ENCODE measurements at regions not wholly inside any gene's neighbourhood (a gene's known extent, or its start where the extent isn't known, plus 50 kb on each side); places are given as distances from the start of the nearest gene placed in this dataset.

DNA sequence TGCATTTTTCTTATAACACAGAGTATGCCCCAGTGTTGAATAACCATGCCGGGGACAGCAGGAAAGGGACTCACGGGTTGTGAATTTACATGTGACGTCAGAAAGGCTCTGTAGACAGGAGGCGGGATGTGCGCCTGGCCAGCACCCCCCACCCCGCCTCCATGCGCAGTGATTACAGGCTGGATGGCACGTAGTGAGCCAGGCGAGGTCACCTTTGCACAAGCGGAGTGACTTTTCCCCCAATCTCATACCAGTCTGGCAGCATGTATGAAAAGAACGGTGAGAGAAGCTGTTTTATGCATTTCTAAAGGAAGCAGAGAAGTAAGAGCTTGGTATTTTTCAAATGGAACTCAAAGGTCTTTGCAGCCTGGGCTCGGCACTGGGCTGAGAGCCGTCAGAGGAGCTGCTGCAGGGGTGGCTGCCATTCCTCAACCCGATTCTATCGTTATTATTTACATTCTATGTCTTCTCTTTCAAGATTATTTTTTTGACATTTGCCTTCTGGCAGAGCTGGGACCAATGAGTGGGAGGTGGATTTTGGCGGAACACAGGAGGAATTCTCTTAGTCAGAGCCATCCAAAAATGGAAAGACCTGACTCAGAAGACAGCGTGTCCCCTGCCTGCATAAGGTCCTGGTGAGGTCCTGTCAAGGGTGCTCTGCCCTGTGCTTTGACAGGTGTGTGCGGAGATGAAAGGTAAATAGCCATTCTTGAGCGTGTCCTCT lies 115.6 kb upstream of the SLC45A1 start:
- TF ChIP-seq, protein P1, sequence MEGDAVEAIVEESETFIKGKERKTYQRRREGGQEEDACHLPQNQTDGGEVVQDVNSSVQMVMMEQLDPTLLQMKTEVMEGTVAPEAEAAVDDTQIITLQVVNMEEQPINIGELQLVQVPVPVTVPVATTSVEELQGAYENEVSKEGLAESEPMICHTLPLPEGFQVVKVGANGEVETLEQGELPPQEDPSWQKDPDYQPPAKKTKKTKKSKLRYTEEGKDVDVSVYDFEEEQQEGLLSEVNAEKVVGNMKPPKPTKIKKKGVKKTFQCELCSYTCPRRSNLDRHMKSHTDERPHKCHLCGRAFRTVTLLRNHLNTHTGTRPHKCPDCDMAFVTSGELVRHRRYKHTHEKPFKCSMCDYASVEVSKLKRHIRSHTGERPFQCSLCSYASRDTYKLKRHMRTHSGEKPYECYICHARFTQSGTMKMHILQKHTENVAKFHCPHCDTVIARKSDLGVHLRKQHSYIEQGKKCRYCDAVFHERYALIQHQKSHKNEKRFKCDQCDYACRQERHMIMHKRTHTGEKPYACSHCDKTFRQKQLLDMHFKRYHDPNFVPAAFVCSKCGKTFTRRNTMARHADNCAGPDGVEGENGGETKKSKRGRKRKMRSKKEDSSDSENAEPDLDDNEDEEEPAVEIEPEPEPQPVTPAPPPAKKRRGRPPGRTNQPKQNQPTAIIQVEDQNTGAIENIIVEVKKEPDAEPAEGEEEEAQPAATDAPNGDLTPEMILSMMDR (IDR thresholded peaks at IDR 0.05): no peak
- Mint-ChIP-seq H3K4me3 (no peak overlapping the region), H3K4me1 (peaks cover 74% of the 10 kb centered on the region), H3K27me3 (ENCODE audit: low read depth, poor library complexity) (no peaks in the 10 kb centered on the region), H3K9me3 (no peaks in the 10 kb centered on the region), H3K36me3 (ENCODE audit: low read depth) (no peaks in the 10 kb centered on the region), H3K27ac (peak overlapping the region; percentile 25)
- DNase-seq: peak; percentile 23

DNA sequence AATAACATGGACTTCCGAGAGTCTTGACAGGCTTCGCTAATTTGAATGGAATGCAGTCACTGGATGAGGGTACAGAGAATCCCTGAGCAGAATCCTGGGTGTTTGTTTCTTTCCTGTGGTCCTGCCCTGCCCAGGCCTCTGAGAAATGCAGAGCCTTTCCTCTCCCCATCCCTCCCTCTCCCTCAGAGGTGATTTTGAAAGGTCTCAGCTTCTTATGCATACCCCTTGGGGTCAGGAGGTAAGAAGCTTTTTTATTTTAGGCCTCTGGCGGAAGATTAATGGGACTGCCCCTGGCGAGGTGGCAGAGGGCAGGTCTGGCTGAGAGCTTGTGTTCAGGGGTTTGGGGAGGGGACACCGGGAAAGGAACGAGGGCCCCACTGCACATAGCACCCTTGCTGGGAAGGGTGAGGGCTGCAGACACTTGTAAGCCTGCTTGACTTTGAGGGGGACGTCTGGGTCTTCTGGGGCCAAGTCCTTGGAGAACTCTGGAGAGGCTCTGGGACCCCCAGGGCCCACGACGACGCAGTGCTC lies 116.5 kb upstream of the SLC45A1 start:
- Mint-ChIP-seq H3K36me3 (ENCODE audit: low read depth) (no peaks in the 10 kb centered on the region), H3K27ac (peak overlapping the region; percentile 25), H3K4me3 (no peak overlapping the region), H3K4me1 (peaks cover 70% of the 10 kb centered on the region), H3K9me3 (no peaks in the 10 kb centered on the region), H3K27me3 (ENCODE audit: low read depth, poor library complexity) (no peaks in the 10 kb centered on the region)
- TF ChIP-seq, protein P1 (IDR thresholded peaks at IDR 0.05): no peak
- peak; percentile 30 for DNase-seq

DNA sequence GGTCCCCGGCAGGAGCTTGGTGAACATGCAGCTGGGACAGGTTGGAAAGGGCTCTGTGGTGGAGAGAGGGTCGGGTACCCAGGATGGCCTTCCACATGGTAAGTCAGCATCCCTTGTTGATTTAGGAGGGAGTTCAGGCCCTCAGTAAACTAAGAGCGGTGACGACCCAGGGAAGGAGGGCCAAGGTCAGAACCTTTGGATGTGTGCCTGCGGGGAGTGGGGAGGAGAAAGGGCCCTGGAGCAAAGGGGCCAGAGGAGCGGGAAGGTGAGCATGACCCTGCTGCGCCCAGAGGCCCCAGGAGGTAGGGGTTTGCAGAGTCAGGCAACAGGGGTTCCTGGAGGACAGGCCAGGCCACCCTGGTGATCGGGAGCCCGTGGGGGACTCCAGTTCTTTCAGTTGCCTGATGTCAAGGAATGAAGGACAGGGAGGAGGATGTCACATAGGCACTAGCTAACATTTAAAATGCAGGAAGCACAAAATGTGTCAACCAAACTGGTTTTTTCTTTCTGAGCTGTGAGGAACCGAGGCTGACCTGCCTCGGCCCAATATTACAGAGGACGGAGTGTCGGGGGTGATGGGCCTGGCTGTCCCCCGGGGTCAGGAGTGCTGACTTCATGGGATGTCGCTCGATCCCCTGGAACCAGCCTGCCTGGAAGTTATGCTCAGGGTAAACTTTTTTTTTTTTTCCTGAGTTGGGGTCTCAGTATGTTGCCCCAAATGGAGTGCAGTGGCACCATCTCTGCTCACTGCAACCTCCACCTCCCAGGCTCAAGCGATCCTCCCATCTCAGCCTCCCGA lies 117.4 kb upstream of the SLC45A1 start:
- Mint-ChIP-seq H3K36me3 (ENCODE audit: low read depth) (no peaks in the 10 kb centered on the region), H3K27ac (peak overlapping the region; percentile 89), H3K4me3 (peak overlapping the region; percentile 47), H3K27me3 (ENCODE audit: low read depth, poor library complexity) (no peaks in the 10 kb centered on the region), H3K9me3 (no peaks in the 10 kb centered on the region), H3K4me1 (peaks cover 69% of the 10 kb centered on the region)
- DNase-seq: no peak
- TF ChIP-seq, protein P1 (IDR thresholded peaks at IDR 0.05): no peak

DNA sequence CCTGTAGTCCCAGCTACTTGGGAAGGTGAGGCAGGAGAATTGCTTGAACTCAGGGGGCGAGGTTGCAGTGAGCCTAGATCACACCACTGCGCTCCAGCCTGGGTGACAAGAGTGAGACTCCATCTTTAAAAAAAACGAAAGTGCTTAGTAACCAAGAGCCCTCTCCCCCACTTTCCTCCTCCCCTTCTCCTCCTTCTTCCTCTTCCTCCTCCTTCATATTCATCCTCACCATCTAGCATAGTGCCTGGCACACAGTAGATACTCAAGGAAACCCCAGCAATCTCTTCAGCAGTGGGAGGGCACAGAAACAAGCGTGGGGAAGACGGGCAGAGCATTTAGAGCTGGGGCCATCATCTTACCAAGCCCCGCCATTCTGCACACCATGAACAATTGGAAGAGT lies 119.4 kb upstream of the SLC45A1 start:
- Mint-ChIP-seq H3K4me3 (no peak overlapping the region), H3K9me3 (no peaks in the 10 kb centered on the region), H3K4me1 (peaks cover 67% of the 10 kb centered on the region), H3K27me3 (ENCODE audit: low read depth, poor library complexity) (peaks cover 4% of the 10 kb centered on the region), H3K36me3 (ENCODE audit: low read depth) (no peaks in the 10 kb centered on the region), H3K27ac (no peak overlapping the region)
- TF ChIP-seq, protein P1 (IDR thresholded peaks at IDR 0.05): no peak
- no peak for DNase-seq

DNA sequence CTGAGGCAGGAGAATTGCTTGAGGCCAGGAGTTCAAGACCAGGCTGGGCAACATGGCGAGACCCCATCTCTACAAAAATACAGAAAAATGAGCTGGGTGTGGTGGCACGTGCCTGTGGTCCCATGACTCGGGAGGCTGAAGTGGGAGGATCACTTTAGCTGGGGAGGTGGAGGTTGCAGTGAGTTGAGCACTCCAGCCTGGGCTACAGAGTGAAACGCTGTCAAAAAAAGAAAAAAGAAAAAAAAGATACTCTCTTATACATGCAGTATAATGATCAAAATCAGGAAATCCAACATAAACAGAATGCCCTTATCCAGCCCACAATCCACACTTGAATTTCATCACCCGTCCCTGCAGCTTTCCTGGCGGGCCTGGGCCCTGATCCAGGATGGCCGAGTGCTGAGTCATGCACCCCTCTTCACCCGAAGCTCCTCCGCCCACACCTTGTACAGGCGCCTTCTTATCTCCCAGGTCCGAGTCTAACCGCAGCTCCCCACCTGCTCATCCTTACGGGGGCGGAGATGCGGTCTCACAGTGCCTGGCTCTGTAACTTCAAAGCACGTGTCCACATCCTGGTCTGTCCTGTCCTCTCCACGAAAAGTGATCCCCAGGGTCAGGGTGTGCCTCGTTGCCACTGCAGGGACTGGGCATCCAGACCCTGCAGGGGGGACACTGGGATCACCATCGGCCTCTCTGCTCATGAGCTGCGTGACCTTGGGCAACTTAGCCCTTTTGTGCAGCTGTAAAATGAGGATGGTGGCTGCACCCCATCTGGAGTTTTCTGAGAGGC lies 120.2 kb upstream of the SLC45A1 start:
- H3K9me3 Mint-ChIP-seq: no peaks in the 10 kb centered on the region
- H3K4me3 Mint-ChIP-seq: no peak overlapping the region
- peaks cover 60% of the 10 kb centered on the region for H3K4me1 Mint-ChIP-seq
- H3K27ac Mint-ChIP-seq: no peak overlapping the region
- H3K27me3 Mint-ChIP-seq (ENCODE audit: low read depth, poor library complexity): peaks cover 4% of the 10 kb centered on the region
- no peak for DNase-seq
- no peaks in the 10 kb centered on the region for H3K36me3 Mint-ChIP-seq (ENCODE audit: low read depth)
- TF ChIP-seq, protein P1 (IDR thresholded peaks at IDR 0.05): no peak
